PFSK-1 (cell line): ENCODE measurements at regions not wholly inside any gene's neighbourhood (a gene's known extent, or its start where the extent isn't known, plus 50 kb on each side); places are given as distances from the start of the nearest gene placed in this dataset.

Experiments
- FOXP2 ChIP-seq: optimal IDR thresholded peaks from 2 replicates; pipeline ENCODE3; 2011; ENCODE audit warnings: borderline replicate concordance, control low read depth, inconsistent platforms; ENCODE audit not compliant: insufficient read depth; ENCODE audit errors: extremely low read length, extremely low read depth
- POLR2AphosphoS5 ChIP-seq: IDR thresholded peaks from 2 replicates; pipeline ENCODE4 v1.6.1; 2012; ENCODE audit warnings: low read depth, mild to moderate bottlenecking, control low read depth, low read length, moderate library complexity
- TAF1 ChIP-seq: IDR thresholded peaks from 2 replicates; pipeline ENCODE4 v1.6.1; 2012; ENCODE audit warnings: low read length, control low read depth, borderline replicate concordance; ENCODE audit not compliant: insufficient read depth

DNA sequence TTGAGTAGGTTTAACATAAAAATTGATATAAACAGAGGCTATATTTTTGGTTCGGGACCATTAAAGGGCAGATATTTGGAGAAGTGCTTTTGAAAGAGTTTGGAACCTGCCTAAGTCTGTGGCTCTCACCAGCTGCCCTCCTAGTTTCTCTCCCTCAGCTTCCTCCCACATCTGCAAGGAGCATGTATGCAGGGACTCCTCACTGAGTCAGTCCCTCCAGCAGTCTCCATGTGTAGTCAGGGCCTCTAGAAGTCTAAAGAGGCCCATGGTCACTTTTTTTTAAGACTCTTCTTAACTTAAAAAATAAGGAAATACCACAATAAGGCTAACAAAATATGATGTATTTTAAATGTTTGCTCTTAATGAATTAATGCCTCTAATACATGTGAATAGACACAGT is 220.0 kb upstream of the TANK start:
- TF ChIP-seq POLR2AphosphoS5 (no peak), FOXP2 (no peak), TAF1 (no peak)
